DOHH2 (cell line): ENCODE measurements at regions not wholly inside any gene's neighbourhood (a gene's known extent, or its start where the extent isn't known, plus 50 kb on each side); places are given as distances from the start of the nearest gene placed in this dataset.

Experiments
- H3F3A ChIP-seq: fragments of 200-600 bp; sonication (generic), shearing (Covaris generic); 2 replicates; pipeline ENCODE4 v1.6.0; 2016; ENCODE audit warnings: antibody characterized with exemption, mild to moderate bottlenecking; ENCODE audit not compliant: control insufficient read depth, insufficient read depth
- H3K27ac ChIP-seq: fragments of 200-600 bp; sonication (generic); 2 replicates; pipeline ENCODE4 v1.5.1; 2014; ENCODE audit warnings: low read depth, mild to moderate bottlenecking, low read length, moderate library complexity
- H3K27me3 ChIP-seq: fragments of 200-600 bp; sonication (generic); 2 replicates; pipeline ENCODE4 v1.6.1; 2014; ENCODE audit warnings: mild to moderate bottlenecking, low read length, mixed read lengths; ENCODE audit not compliant: control insufficient read depth
- H3K36me3 ChIP-seq: fragments of 200-600 bp; sonication (generic); 2 replicates; pipeline ENCODE4 v1.6.1; 2014; ENCODE audit warnings: mild to moderate bottlenecking, low read length, moderate library complexity, mixed read lengths; ENCODE audit not compliant: control insufficient read depth
- H3K4me1 ChIP-seq: fragments of 200-600 bp; sonication (generic); 2 replicates; pipeline ENCODE4 v1.6.1; 2014; ENCODE audit warnings: mild to moderate bottlenecking, low read length, mixed read lengths; ENCODE audit not compliant: control insufficient read depth
- H3K4me2 ChIP-seq: fragments of 200-600 bp; sonication (generic); 2 replicates; pipeline ENCODE4 v1.6.0; 2014; ENCODE audit warnings: mild to moderate bottlenecking, low read length, moderate library complexity
- H3K4me3 ChIP-seq: fragments of 200-600 bp; sonication (generic); 2 replicates; pipeline ENCODE4 v1.5.1; 2014; ENCODE audit warnings: mild to moderate bottlenecking, low read length, mixed read lengths
- H3K79me2 ChIP-seq: fragments of 200-600 bp; sonication (generic); 2 replicates; pipeline ENCODE4 v1.6.1; 2014; ENCODE audit warnings: mild to moderate bottlenecking, low read length, mixed read lengths; ENCODE audit not compliant: control insufficient read depth
- H3K9me2 ChIP-seq: fragments of 200-600 bp; sonication (generic); replicated peaks from 2 replicates; pipeline ENCODE4 v1.6.1; 2014; ENCODE audit warnings: mild to moderate bottlenecking, low read length, mixed read lengths; ENCODE audit not compliant: control insufficient read depth
- H3K9me3 ChIP-seq: fragments of 200-600 bp; sonication (generic); 2 replicates; pipeline ENCODE4 v1.6.1; 2014; ENCODE audit warnings: antibody characterized with exemption, low read length, mixed read lengths; ENCODE audit not compliant: control insufficient read depth, insufficient read depth
- H4K20me1 ChIP-seq: fragments of 200-600 bp; sonication (generic); 2 replicates; pipeline ENCODE4 v1.6.0; 2014; ENCODE audit warnings: low read depth, mild to moderate bottlenecking, antibody characterized with exemption, low read length, moderate library complexity; ENCODE audit not compliant: control insufficient read depth, insufficient read depth
- EZH2phosphoT487 ChIP-seq: fragments of 200-600 bp; sonication (generic); IDR thresholded peaks from 2 replicates; pipeline ENCODE4 v1.6.1; 2017; ENCODE audit warnings: borderline replicate concordance, mild to moderate bottlenecking, antibody characterized with exemption, low read length, moderate library complexity, mixed read lengths
- TF ChIP-seq, protein P1 (sequence below): fragments of 200-600 bp; sonication (generic); IDR thresholded peaks from one replicate; pipeline ENCODE4 v1.5.1; 2014; ENCODE audit warnings: antibody characterized with exemption, mild to moderate bottlenecking, low read depth, low read length; ENCODE audit not compliant: poor library complexity, severe bottlenecking

DNA sequence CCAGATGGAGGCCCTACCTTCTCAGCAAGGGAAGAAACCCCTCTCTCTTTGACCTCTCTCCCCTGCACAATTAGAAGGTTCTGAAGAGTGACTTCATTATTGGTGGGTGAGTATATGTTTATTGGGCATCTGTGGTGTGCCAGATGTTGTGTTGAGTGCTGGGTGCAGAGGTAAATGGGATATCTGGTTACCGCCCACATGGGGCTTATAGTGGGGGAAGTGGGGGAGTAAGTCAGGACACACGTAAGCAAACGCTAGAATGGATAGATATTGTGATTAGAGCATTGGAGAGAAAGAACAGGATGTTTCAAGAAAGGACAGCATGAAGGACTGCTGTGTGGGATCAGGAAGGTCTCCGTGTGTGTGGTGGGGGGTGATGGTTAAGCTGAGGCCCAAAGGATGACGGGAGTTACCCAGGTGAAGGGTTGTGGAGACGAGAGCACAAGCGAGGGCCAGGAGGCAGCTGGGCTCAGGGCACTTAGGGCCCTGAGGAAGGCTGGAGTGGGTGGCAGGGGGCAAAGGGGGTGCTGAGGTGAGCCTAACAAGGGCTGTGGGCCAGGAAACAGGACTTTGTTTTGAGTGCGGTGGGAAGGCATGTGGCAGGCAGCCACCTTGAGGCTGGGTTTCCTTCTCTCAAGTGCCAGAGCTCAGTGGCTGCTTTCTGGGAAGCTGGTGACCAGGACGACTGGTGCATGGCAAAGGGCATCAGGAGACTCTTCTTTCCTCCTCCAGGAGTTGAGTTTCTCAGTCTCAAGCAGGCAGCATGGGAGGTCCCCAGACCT is 299.9 kb downstream of the RPS24 start:
- Histone ChIP-seq H3K27ac (no peak overlapping the region), H3K9me3 (no peaks in the 10 kb centered on the region), H3K27me3 (0 out of 2 replicates have a peak, but pooled peaks cover 2% of the 10 kb centered on the region), H3K4me1 (no peaks in the 10 kb centered on the region), H3K79me2 (no peaks in the 10 kb centered on the region), H3K4me2 (no peak overlapping the region), H3K4me3 (no peak overlapping the region), H4K20me1 (no peaks in the 10 kb centered on the region), H3K36me3 (no peaks in the 10 kb centered on the region), H3F3A (no peaks in the 10 kb centered on the region), H3K9me2 (no peaks in the 10 kb centered on the region)
- TF ChIP-seq EZH2phosphoT487: no peak
- TF ChIP-seq, protein P1, sequence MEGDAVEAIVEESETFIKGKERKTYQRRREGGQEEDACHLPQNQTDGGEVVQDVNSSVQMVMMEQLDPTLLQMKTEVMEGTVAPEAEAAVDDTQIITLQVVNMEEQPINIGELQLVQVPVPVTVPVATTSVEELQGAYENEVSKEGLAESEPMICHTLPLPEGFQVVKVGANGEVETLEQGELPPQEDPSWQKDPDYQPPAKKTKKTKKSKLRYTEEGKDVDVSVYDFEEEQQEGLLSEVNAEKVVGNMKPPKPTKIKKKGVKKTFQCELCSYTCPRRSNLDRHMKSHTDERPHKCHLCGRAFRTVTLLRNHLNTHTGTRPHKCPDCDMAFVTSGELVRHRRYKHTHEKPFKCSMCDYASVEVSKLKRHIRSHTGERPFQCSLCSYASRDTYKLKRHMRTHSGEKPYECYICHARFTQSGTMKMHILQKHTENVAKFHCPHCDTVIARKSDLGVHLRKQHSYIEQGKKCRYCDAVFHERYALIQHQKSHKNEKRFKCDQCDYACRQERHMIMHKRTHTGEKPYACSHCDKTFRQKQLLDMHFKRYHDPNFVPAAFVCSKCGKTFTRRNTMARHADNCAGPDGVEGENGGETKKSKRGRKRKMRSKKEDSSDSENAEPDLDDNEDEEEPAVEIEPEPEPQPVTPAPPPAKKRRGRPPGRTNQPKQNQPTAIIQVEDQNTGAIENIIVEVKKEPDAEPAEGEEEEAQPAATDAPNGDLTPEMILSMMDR: no peak

GRCh38 chr10:78335371-78335690 is 301.7 kb downstream of the RPS24 start:
- TF ChIP-seq, protein P1: no peak
- TF ChIP-seq EZH2phosphoT487: no peak
- no peaks in the 10 kb centered on the region for H3F3A ChIP-seq
- no peaks in the 10 kb centered on the region for H3K9me3 ChIP-seq
- no peaks in the 10 kb centered on the region for H4K20me1 ChIP-seq
- H3K27me3 ChIP-seq: no peaks in the 10 kb centered on the region
- no peak overlapping the region for H3K27ac ChIP-seq
- H3K36me3 ChIP-seq: no peaks in the 10 kb centered on the region
- no peak overlapping the region for H3K4me3 ChIP-seq
- no peaks in the 10 kb centered on the region for H3K9me2 ChIP-seq
- H3K79me2 ChIP-seq: no peaks in the 10 kb centered on the region
- H3K4me2 ChIP-seq: no peak overlapping the region
- no peaks in the 10 kb centered on the region for H3K4me1 ChIP-seq

GRCh38 chr10:78335691-78336401 is 302.2 kb downstream of the RPS24 start:
- H3K27ac ChIP-seq: no peak overlapping the region
- no peak for TF ChIP-seq EZH2phosphoT487
- TF ChIP-seq, protein P1: no peak
- H3K4me1 ChIP-seq: no peaks in the 10 kb centered on the region
- no peaks in the 10 kb centered on the region for H3K36me3 ChIP-seq
- H3K4me3 ChIP-seq: no peak overlapping the region
- no peaks in the 10 kb centered on the region for H4K20me1 ChIP-seq
- no peaks in the 10 kb centered on the region for H3K79me2 ChIP-seq
- H3K9me2 ChIP-seq: no peaks in the 10 kb centered on the region
- no peaks in the 10 kb centered on the region for H3K9me3 ChIP-seq
- no peaks in the 10 kb centered on the region for H3K27me3 ChIP-seq
- H3K4me2 ChIP-seq: no peak overlapping the region
- no peaks in the 10 kb centered on the region for H3F3A ChIP-seq
